GM19324 (cell line): ENCODE measurements at regions not wholly inside any gene's neighbourhood (a gene's known extent, or its start where the extent isn't known, plus 50 kb on each side); places are given as distances from the start of the nearest gene placed in this dataset.
"Not testable (repeated sequence)": the region's sequence is repeated elsewhere in the genome, so short reads cannot be mapped to it uniquely, and the experiment has no call there.

Source experiments
- ATAC-seq: cut with Tn5 transposase; IDR thresholded peaks from one replicate; pipeline ENCODE4 v1.9.1; 2021; ENCODE audit warnings: mild to moderate bottlenecking, moderate library complexity; ENCODE audit not compliant: unreplicated experiment, low FRiP score

DNA sequence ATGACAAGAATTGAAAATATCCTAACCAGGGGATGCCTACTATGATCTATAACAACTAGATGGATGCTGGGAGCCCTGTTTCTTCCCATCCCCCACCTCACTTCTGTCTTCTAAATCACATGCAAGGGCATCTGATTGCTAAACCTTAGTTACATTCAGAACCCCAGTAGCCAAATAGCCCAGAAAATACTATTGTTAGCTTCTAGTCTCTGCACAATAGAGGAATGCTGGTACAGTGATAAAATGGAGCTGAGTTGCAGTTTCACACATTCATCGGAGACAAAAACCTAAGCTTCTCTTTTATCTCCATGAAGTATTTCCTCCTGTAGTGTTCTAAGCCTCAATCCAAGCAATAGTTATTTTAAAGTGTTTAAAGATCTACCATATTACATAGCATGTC is 942.9 kb downstream of the RPS29 start:
- ATAC-seq = no peak

GRCh38 chr14:48628870-48629269 is 953.5 kb upstream of the MDGA2 start:
- no peak for ATAC-seq

DNA sequence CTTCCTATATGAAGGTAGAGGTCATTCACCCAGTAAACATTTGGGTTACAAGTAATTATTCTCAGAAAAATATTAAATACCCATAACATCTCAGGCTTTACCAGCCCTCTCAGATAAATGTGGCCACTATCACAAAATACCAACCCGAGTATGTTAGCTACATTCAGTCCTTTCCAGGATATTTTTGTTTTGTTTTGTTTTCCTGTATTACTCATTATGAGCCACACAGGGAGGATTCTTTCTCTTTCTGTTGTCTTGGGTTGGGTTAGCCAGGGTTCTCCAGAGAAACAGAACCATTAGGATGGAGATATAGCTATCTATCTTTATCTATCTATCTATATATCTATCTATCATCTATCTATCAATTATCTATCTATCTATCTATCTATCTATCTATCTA is 947.6 kb upstream of the MDGA2 start:
- ATAC-seq = no peak

DNA sequence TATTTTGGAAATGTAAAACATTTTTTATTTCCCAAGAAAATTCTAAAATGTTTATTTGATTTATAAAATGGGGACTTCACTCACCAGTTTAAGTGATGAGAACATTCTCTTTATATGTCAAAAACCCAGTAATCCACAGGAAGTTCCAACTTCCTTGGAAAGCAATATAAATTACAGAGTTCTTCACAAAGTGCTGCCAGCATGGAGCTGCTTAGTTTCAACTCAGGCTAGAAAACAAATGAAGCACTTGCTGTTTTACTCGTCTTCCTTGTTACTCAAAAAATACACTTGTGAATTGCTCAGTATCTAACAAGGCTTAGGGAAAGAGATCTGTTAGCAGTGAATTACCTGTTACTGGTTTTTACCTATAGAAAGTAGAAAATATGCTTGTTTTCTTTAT is 942.7 kb upstream of the MDGA2 start:
- ATAC-seq = no peak

- ATAC-seq = no peak
Observed at GRCh38 chr14:48616931-48617330, 941.5 kb upstream of the MDGA2 start.

GRCh38 chr14:48615618-48616017 is 940.2 kb upstream of the MDGA2 start:
- no peak for ATAC-seq

GRCh38 chr14:48614003-48614402 is 938.6 kb upstream of the MDGA2 start:
- ATAC-seq = no peak

- not testable (repeated sequence) for ATAC-seq
Observed at GRCh38 chr14:48606960-48607359, 931.6 kb upstream of the MDGA2 start.

DNA sequence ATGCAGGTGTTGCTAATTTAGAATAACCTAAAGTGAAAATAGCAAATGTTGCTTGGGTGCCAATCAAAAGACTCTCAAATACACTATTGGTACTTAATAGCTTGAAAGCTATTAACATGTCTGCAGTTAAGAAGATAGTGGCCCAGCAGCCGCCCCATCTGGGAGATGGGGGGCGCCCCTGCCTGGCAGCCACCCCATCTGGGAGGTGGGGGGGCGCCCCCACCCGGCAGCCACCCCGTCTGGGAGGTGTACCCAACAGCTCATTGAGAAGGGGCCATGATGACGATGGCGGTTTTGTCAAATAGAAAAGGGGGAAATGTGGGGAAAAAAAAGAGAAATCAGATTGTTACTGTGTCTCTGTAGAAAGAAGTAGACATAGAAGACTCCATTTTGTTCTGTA is 923.1 kb upstream of the MDGA2 start:
- ATAC-seq = no peak

GRCh38 chr14:48586099-48586498 is 910.7 kb upstream of the MDGA2 start:
- no peak for ATAC-seq

GRCh38 chr14:48584031-48584430 is 908.6 kb upstream of the MDGA2 start:
- no peak for ATAC-seq

- ATAC-seq = no peak
Observed at GRCh38 chr14:48582938-48583337, 907.5 kb upstream of the MDGA2 start.

DNA sequence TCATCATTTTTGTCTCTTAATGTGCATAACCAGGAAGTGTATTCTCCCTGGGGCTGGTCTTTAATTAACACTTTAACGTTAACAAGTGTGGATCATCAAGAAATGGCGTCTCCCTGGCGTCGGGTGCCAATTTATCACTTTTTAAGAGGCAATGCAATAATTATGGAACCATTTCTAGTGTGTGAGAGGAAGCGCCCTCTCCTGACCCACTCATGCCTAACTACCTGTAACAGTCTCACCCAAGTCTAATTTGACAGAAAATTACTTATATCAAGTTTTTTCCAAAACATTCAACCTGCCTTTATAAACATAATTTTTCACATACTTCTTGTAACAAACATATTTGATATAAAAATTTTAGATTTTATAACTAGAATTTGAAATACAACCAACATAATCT is 905.3 kb upstream of the MDGA2 start:
- no peak for ATAC-seq

DNA sequence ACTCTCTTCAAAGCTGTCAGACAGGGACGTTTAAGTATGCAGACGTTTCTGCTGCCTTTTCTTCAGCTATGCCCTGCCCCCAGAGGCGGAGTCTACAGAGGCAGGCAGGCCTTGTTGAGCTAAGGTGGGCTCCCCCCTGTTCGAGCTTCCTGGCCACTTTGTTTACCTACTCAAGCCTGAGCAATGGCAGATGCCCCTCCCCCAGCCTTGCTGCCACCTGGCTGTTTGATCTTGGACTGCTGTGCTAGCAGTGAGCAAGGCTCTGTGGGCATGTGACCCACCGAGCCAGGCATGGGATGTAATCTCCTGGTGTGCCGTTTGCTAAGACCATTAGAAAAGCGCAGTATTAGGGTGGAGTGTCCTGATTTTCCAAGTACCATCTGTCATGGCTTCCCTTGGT is 900.4 kb upstream of the MDGA2 start:
- ATAC-seq = no peak

DNA sequence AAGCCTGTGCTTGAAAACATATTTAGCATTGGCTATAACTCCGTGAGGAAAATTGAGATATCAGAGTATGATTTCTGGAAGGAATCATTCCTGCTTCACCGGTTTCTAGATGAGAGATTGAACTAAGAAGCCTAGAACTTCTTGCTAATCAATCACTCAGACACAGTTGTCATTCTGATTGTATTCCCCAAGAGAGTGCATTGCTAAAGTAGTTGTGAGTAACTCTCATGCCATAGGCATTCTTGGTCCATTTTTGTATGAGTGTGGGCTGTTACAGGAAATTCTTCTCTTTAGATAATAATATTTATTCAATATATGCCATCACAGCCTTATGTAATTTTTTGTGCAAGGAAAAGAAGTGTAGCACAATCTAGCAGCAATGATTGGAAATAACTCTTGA is 893.3 kb upstream of the MDGA2 start:
- ATAC-seq = no peak

- no peak for ATAC-seq
Observed at GRCh38 chr14:48568252-48568651, 892.8 kb upstream of the MDGA2 start.

DNA sequence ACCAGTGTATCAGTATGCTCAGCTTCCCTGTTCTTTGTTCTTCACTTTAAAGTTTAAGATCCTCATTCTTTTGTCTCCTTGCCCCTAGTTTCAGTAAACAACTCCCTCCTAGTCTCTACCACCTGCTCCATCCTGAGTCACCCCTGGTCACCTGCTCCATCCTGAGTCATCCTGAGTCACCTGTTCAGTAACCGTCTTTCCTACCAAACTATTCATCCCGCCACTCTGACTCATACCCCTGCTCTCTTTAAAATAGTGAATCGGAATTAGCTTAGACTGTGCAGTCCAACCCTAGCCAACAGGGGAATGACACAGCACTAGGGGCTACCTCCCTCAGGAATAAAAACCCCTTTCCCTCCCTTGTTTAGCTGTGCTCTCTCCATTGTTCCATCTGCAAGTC is 888.1 kb upstream of the MDGA2 start:
- ATAC-seq = no peak

DNA sequence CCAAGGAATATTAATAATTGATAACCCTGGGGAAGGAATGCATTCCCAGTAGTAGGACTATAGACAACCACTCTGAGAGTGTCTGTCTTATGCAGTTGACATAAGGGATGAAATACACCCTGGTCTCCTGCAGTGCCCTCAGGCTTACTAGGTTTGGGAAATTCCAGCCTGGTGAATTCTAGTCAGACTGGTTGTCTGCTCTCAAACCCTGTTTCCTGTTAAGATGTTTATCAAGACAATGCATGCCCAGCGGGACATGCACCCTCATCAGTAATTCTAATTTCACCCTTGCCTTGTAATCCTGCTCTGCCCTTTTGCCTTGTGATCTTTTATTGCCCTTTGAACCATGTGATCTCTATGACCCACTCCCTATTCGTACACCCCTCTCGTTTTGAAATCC is 886.0 kb upstream of the MDGA2 start:
- not testable (repeated sequence) for ATAC-seq

GRCh38 chr14:48560421-48560820 is 885.0 kb upstream of the MDGA2 start:
- ATAC-seq = no peak

DNA sequence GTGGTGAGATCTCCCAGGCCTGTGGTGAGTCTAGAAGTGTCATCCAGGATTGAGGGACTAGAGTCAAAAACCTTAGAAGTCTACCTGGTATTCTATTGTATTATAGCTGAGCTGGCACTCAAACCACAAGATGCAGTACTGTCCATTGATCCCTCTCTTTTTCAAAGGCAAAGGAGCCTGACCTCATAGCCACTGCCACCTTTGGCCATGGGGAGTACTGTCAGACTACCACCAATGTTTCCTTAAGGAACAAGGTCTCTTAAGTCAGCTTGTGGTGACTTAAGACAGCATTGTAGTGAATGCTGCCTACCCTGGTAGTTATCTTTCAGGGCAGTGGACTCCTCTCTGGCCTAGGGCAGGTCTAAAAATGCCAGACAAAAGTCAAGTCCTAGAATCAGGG is 878.0 kb upstream of the MDGA2 start:
- ATAC-seq = no peak

GRCh38 chr14:48546996-48547395 is 871.6 kb upstream of the MDGA2 start:
- no peak for ATAC-seq

GRCh38 chr14:48537600-48537999 is 862.2 kb upstream of the MDGA2 start:
- no peak for ATAC-seq

DNA sequence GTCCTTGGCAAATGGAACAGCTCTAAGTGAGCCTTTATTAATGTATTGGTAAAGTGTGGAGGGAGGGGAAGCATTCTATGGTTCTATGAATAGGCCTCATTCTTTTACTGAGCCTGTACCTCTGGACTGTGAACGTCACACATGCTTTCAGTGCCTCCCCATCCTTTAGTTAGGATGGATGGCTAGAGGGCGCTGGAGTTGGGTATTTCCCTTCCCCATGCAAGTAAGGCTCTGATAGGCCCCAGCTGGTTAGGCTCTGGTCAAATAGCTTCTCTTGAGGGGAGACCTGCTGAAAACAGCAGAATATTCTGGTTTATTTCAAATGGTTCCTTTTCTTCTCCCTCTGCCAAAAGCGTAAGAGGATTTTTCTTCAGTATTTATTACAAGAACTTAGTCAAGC is 860.9 kb upstream of the MDGA2 start:
- no peak for ATAC-seq

DNA sequence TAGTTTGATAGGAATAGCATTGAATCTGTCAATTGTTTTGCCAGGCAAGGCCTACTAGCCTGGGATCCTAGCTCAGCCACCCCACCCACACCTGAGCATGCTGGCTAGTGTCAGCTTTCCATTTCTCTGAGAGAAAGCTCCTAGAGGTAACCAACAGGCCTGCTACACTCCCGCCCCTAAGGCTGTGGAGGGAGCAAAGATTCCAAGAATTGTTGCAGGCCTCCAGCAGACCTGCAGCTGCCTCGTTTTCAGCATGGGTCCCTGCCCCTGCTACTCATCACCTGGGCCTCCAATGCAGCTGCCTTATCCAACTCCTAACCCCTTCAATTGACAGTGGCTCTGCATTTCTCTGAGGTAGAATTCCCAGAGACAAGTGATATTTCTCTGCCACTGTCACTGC is 852.4 kb upstream of the MDGA2 start:
- ATAC-seq = no peak
